ENCODE measurements at regions not wholly inside any gene's neighbourhood (a gene's known extent, or its start where the extent isn't known, plus 50 kb on each side); places are given as distances from the start of the nearest gene placed in this dataset.

DNA sequence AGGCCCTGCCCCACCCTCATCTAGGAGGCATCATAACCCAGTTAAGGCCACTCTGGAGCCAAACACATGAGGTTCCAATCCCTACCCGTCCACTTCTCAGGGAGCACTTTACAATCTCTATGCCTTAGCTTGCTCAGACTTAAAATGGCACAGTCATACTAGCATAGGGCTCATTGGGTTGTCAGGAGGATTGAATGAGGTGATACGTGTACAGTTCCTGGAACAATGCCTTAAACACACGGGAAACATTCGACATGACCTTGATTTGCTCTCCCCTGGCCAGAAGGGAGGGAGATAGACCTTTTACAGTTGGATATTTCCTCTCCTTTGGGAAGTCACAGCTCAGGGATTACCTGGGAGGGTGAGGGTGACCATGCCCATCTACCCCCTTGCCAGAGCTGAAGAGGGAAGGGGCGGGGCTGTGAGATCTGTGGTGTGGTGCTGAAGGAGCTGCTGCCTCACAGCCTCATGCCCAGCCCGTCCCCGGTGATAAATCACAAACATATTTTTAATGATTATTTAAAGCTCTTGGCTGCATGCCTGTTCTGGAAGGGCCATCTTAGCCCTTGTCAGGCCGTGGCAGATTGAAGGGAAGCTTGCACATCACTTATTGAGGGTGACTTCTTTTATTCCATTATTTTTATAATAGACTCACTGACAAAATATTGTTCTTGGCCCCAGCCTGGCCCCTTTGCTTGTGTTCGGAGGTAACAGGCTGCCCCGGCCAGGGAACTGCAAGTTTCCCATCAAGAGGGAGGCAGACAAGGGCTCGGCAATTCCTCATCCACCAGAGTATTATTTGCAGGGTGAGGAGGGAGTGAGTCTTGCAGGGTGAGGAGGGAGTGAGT, 83.4 kb downstream of the FOXD2 start:
- Histone ChIP-seq H3K27ac (ENCODE audit: control insufficient read depth, insufficient read depth, low read length) (no peak overlapping the region), H3K9me3 (ENCODE audit: control insufficient read depth, low read depth, low read length) (no peaks in the 10 kb centered on the region), H3K4me2 (ENCODE audit: control insufficient read depth, extremely low read depth, insufficient read depth, low read depth, low read length) (no peak overlapping the region), H3K9me1 (ENCODE audit: control insufficient read depth, extremely low read depth, insufficient read depth, low read length) (no peaks in the 10 kb centered on the region), H2AFZ (ENCODE audit: control insufficient read depth, low read length) (no peak overlapping the region), H3K27me3 (ENCODE audit: control insufficient read depth, extremely low read depth, insufficient read depth, low read length) (peaks cover 13% of the 10 kb centered on the region), H3K79me2 (ENCODE audit: control insufficient read depth, insufficient read depth, low read length) (no peaks in the 10 kb centered on the region), H3K9ac (ENCODE audit: control insufficient read depth, extremely low read depth, insufficient read depth, low read length) (no peak overlapping the region), H3K4me1 (ENCODE audit: control insufficient read depth, extremely low read depth, insufficient read depth, low read length) (no peaks in the 10 kb centered on the region), H4K20me1 (ENCODE audit: control insufficient read depth, extremely low read depth, insufficient read depth, low read length) (no peaks in the 10 kb centered on the region), H3K36me3 (ENCODE audit: control insufficient read depth in 2 of 2, extremely low read depth in 1 of 2, insufficient read depth in 2 of 2, low read length in 2 of 2) (no peaks in the 10 kb centered on the region), H3K4me3 (ENCODE audit: control insufficient read depth in 2 of 3, extremely low read depth in 1 of 3, insufficient read depth in 2 of 3, low read depth in 1 of 3, low read length in 3 of 3) (no peak overlapping the region)
- FAIRE-seq (no peak), DNase-seq (ENCODE audit: low read depth, low spot score) (no peak)
- dilution Hi-C loops (cut with MboI; ENCODE audit: extremely low pct_ligation_motif_present, low sequenced_read_pairs): no loop called here
- TF ChIP-seq, protein P1, sequence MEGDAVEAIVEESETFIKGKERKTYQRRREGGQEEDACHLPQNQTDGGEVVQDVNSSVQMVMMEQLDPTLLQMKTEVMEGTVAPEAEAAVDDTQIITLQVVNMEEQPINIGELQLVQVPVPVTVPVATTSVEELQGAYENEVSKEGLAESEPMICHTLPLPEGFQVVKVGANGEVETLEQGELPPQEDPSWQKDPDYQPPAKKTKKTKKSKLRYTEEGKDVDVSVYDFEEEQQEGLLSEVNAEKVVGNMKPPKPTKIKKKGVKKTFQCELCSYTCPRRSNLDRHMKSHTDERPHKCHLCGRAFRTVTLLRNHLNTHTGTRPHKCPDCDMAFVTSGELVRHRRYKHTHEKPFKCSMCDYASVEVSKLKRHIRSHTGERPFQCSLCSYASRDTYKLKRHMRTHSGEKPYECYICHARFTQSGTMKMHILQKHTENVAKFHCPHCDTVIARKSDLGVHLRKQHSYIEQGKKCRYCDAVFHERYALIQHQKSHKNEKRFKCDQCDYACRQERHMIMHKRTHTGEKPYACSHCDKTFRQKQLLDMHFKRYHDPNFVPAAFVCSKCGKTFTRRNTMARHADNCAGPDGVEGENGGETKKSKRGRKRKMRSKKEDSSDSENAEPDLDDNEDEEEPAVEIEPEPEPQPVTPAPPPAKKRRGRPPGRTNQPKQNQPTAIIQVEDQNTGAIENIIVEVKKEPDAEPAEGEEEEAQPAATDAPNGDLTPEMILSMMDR (optimal IDR thresholded peaks at IDR 0.05 in 1 of 3, IDR thresholded peaks at IDR 0.05 in 1 of 3, conservative IDR thresholded peaks at IDR 0.05 in 1 of 3; ENCODE audit: extremely low read depth in 1 of 3, insufficient read depth in 2 of 3, low read length in 3 of 3): no peak
- TF ChIP-seq EZH2 (IDR thresholded peaks at IDR 0.05; ENCODE audit: low read length): no peak

DNA sequence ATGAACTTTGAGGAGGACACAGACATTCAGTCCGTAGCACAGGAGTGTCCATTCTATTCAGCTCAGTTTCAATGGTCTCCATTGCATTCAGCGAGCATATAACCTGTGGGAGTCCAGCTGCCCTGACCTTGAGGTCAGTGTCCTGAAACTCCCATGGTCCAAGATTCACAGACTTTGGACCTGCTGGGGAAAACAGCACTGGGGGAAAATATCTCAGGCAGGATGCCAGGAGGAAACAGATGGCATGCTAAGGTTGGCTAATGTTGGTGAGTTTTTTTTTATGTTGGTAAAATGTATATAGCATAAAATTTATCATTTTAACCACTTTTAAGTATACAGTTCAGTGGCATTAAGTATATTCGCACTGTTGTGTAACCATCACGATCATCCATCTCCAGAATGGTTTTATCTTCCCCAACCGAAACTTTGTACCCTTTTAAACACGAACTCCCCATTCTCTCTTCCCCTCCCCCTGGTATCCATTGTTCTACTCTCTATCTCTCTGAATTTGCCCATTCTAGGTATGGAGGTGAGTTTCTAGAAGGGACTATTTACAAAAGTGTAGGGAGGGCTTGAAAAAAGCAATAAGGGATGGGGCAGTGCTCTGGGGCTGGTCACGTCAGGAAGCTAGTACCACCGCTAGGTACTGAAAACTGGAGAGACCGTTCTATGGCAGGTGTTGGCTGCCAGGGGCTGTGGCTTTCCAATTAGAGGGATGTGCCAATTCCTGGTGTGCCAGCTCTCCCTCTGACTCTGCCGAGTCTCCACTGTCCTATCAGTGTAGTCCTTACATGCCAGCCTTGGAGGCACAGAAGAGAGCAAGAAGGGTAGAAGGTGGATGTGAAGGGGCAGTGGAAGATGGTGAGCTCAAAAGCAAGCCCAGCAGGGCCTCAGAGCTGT, 85.3 kb downstream of the FOXD2 start:
- Histone ChIP-seq H3K9me3 (ENCODE audit: control insufficient read depth, low read depth, low read length) (no peaks in the 10 kb centered on the region), H3K4me1 (ENCODE audit: control insufficient read depth, extremely low read depth, insufficient read depth, low read length) (no peaks in the 10 kb centered on the region), H3K79me2 (ENCODE audit: control insufficient read depth, insufficient read depth, low read length) (no peaks in the 10 kb centered on the region), H3K27ac (ENCODE audit: control insufficient read depth, insufficient read depth, low read length) (no peak overlapping the region), H3K4me2 (ENCODE audit: control insufficient read depth, extremely low read depth, insufficient read depth, low read depth, low read length) (no peak overlapping the region), H3K9me1 (ENCODE audit: control insufficient read depth, extremely low read depth, insufficient read depth, low read length) (no peaks in the 10 kb centered on the region), H3K9ac (ENCODE audit: control insufficient read depth, extremely low read depth, insufficient read depth, low read length) (no peak overlapping the region), H3K4me3 (ENCODE audit: control insufficient read depth in 2 of 3, extremely low read depth in 1 of 3, insufficient read depth in 2 of 3, low read depth in 1 of 3, low read length in 3 of 3) (no peak overlapping the region), H2AFZ (ENCODE audit: control insufficient read depth, low read length) (no peak overlapping the region), H3K36me3 (ENCODE audit: control insufficient read depth in 2 of 2, extremely low read depth in 1 of 2, insufficient read depth in 2 of 2, low read length in 2 of 2) (no peaks in the 10 kb centered on the region), H3K27me3 (ENCODE audit: control insufficient read depth, extremely low read depth, insufficient read depth, low read length) (peaks cover 8% of the 10 kb centered on the region), H4K20me1 (ENCODE audit: control insufficient read depth, extremely low read depth, insufficient read depth, low read length) (no peaks in the 10 kb centered on the region)
- dilution Hi-C loops (cut with MboI; ENCODE audit: extremely low pct_ligation_motif_present, low sequenced_read_pairs): no loop called here
- TF ChIP-seq, protein P1 (optimal IDR thresholded peaks at IDR 0.05 in 1 of 3, IDR thresholded peaks at IDR 0.05 in 1 of 3, conservative IDR thresholded peaks at IDR 0.05 in 1 of 3; ENCODE audit: extremely low read depth in 1 of 3, insufficient read depth in 2 of 3, low read length in 3 of 3): no peak
- TF ChIP-seq EZH2 (IDR thresholded peaks at IDR 0.05; ENCODE audit: low read length): no peak
- DNase-seq (ENCODE audit: low read depth, low spot score) (no peak), FAIRE-seq (no peak)
